Endothelial cell (in vitro differentiated cells): ENCODE measurements at regions not wholly inside any gene's neighbourhood (a gene's known extent, or its start where the extent isn't known, plus 50 kb on each side); places are given as distances from the start of the nearest gene placed in this dataset.

Experiments used
- DNase-seq: peaks from one replicate; pipeline ENCODE4 v3.0.0; 2021; ENCODE audit warnings: low spot score
- H3K27ac Mint-ChIP-seq: one replicate; pipeline ENCODE4 v1.8.0; 2021; ENCODE audit warnings: mixed read lengths, inconsistent platforms; ENCODE audit not compliant: unreplicated experiment
- H3K27me3 Mint-ChIP-seq: one replicate; pipeline ENCODE4 v1.8.0; 2021; ENCODE audit warnings: mild to moderate bottlenecking, moderate library complexity, mixed read lengths, inconsistent platforms; ENCODE audit not compliant: unreplicated experiment
- H3K36me3 Mint-ChIP-seq: one replicate; pipeline ENCODE4 v1.8.0; 2021; ENCODE audit warnings: mild to moderate bottlenecking, low read depth, mixed read lengths, inconsistent platforms; ENCODE audit not compliant: unreplicated experiment
- H3K4me1 Mint-ChIP-seq: one replicate; pipeline ENCODE4 v1.8.0; 2021; ENCODE audit warnings: mild to moderate bottlenecking, mixed read lengths, inconsistent platforms; ENCODE audit not compliant: unreplicated experiment
- H3K4me3 Mint-ChIP-seq: one replicate; pipeline ENCODE4 v1.8.0; 2021; ENCODE audit warnings: mild to moderate bottlenecking, mixed read lengths, inconsistent platforms; ENCODE audit not compliant: unreplicated experiment
- H3K9me3 Mint-ChIP-seq: one replicate; pipeline ENCODE4 v1.8.0; 2021; ENCODE audit warnings: mixed read lengths, inconsistent platforms; ENCODE audit not compliant: unreplicated experiment
- CTCF ChIP-seq: fragments of 200-600 bp; sonication (generic); IDR thresholded peaks from one replicate; pipeline ENCODE4 v1.5.0; 2021; ENCODE audit warnings: antibody characterized with exemption; ENCODE audit not compliant: unreplicated experiment

- TF ChIP-seq CTCF, result no peak
- peak; percentile 41 for DNase-seq
- H3K9me3 Mint-ChIP-seq, result no peaks in the 10 kb centered on the region
- peaks cover 18% of the 10 kb centered on the region for H3K4me1 Mint-ChIP-seq
- peak overlapping the region; percentile 86 for H3K27ac Mint-ChIP-seq
- peaks cover 2% of the 10 kb centered on the region for H3K36me3 Mint-ChIP-seq
- H3K4me3 Mint-ChIP-seq, result no peak overlapping the region
- peaks cover 2% of the 10 kb centered on the region for H3K27me3 Mint-ChIP-seq
Observed at GRCh38 chr18:34659579-34660517, 50.2 kb upstream of the DTNA start.
